GM12875 (cell line): ENCODE measurements at regions not wholly inside any gene's neighbourhood (a gene's known extent, or its start where the extent isn't known, plus 50 kb on each side); places are given as distances from the start of the nearest gene placed in this dataset.

Experiments used
- H3K4me3 ChIP-seq: one replicate; pipeline ENCODE4 v1.5.1; 2011; ENCODE audit warnings: low read depth, low read length, control low read depth
- CTCF ChIP-seq: IDR thresholded peaks from 2 replicates; pipeline ENCODE4 v1.5.1; 2011; ENCODE audit warnings: low read depth, mild to moderate bottlenecking, control low read depth, inconsistent platforms, low read length, moderate library complexity, borderline replicate concordance; ENCODE audit not compliant: insufficient read depth

DNA sequence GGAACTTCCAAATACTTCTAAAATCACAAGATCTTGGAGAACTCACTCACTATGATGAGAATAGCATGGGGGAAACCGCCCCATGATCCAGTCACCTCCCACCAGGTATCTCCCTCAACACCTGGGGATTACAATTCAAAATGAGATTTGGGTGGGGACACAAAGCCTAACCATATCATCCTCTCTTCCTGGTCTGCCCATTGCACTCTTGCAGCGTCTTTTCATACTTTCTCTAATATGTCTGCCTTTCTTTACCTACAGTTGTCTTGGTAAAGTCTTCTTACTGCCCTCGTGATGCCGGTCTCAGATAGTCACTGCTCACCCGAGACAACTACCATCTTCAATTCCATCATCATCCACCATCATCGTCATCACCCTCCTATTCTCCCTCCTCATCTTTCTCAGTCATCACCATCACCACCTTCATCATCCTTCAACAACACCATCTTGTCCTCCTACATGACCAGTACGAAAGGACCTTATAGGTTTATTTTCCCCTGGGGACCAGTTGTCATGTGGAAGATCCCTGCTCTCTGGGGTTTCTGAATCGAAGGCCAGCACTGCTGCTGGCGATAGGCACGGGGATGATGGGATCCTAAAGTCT is 58.5 kb upstream of the CASZ1 start:
- no peak overlapping the region for H3K4me3 ChIP-seq
- no peak for TF ChIP-seq CTCF

DNA sequence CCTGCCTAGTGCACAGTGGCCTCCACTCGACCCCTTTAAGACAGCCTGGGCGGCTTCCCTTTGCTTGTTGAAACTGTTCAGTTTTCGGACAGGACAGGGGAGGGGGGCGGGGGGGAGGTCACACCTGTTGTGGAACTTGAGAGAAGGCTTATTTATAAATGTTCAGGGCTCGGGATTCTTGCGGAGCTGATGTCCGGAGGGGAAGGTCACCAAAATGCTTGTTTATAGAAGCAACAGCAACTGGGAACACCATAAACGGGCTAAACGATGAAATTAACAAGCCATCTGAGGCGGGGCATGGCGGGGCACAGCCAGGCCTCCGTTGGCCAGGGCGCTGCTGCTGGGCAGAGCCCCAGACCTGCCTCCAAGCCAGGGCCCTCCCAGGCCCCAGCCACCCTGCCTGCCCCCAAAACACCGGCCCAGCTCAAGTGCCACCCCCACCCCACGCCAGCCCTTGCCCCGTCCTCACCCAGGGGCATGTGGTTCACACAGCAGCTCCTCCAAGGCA is 59.8 kb upstream of the CASZ1 start:
- no peak overlapping the region for H3K4me3 ChIP-seq
- no peak for TF ChIP-seq CTCF

DNA sequence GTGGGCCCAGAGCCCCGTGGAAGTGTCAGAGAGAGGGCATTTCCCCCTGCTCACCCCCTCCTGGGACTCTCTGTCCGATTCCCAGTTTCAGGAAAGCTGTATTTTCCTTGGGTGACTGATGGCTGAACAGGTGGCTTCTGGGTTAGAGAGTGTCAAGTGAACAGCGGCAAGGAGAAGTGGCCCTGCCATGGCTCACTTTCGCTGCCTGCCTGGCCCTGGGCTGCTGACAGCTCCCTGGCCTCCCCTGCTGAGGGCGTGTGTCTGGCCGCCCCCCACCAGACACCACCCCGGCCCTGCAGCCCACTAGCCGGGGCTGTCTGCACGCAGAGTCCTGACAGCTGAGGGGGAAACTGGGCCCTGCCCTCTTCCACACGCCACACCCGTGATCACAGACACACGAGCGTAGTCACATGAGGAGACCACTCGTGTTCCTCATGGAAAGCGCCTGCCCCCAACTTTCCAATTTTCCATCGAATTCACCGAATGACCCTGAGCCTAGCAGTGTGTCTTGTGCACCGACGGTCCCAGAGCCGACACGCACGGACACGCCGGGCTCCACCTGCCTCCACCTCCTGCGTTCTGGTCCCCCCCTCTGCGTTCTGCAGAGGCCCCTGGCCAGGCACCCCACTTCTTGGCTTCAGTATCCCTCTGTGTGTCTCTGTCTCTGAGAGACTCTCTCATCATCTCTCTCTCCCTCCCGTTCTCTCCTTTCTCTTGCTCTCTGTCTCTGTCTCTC is 60.6 kb upstream of the CASZ1 start:
- TF ChIP-seq CTCF = no peak
- no peak overlapping the region for H3K4me3 ChIP-seq

GRCh38 chr1:10857687-10858086 is 61.2 kb upstream of the CASZ1 start:
- TF ChIP-seq CTCF = no peak
- no peak overlapping the region for H3K4me3 ChIP-seq

DNA sequence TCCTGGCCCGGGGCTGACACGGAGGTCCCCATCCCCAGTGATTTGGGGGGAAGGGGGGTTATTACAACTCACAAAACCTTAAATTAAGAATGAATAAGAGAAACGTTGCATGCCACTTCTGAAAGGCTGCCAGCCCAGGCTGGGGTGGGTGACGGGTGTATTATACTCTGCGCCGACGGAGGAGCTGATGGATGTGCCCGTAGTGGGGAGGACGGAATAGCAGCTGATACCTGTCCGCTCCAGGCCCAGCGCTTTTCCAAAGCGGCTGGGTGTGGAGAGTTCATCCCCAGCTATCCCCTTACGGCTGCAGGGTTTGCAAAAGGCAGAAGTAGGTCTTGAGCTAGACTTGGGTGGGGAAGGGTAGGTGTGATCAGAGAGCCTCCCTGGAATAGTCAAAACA is 63.8 kb upstream of the CASZ1 start:
- TF ChIP-seq CTCF = no peak
- H3K4me3 ChIP-seq = no peak overlapping the region

GRCh38 chr1:10860682-10861081 is 64.2 kb upstream of the CASZ1 start:
- H3K4me3 ChIP-seq = no peak overlapping the region
- TF ChIP-seq CTCF = no peak

GRCh38 chr1:10861822-10862221 is 65.4 kb upstream of the CASZ1 start:
- H3K4me3 ChIP-seq = no peak overlapping the region
- no peak for TF ChIP-seq CTCF
